ENCODE measurements at regions not wholly inside any gene's neighbourhood (a gene's known extent, or its start where the extent isn't known, plus 50 kb on each side); places are given as distances from the start of the nearest gene placed in this dataset.

GRCh38 chr15:35151381-35151780 lies 66.3 kb upstream of the NANOGP8 start (continued):
- TF ChIP-seq SFPQ (IDR thresholded peaks at IDR 0.05; ENCODE audit: low read depth, low read length) (no peak), ZNF830 (CRISPR knock-in tag; IDR thresholded peaks at IDR 0.05) (no peak), STAT5A (IDR thresholded peaks at IDR 0.05; ENCODE audit: borderline replicate concordance, low read length) (no peak), ZNF77 (CRISPR knock-in tag; IDR thresholded peaks at IDR 0.05) (no peak), ETV6 (IDR thresholded peaks at IDR 0.05; ENCODE audit: borderline replicate concordance in 1 of 2, low read depth in 2 of 2, low read length in 1 of 2) (no peak), ETV6 (CRISPR knock-in tag; IDR thresholded peaks at IDR 0.05; ENCODE audit: borderline replicate concordance) (no peak), RBM25 (IDR thresholded peaks at IDR 0.05; ENCODE audit: low read depth, low read length, severe bottlenecking) (no peak), TRIM28 (IDR thresholded peaks at IDR 0.05) (no peak), THRA (IDR thresholded peaks at IDR 0.05) (no peak), ZBTB9 (CRISPR knock-in tag; IDR thresholded peaks at IDR 0.05) (no peak), ZNF232 (CRISPR knock-in tag; IDR thresholded peaks at IDR 0.05) (no peak), DACH1 (IDR thresholded peaks at IDR 0.05; ENCODE audit: partially characterized antibody) (no peak), PURB (CRISPR knock-in tag; IDR thresholded peaks at IDR 0.05; ENCODE audit: low read depth) (no peak), GTF2F1 (IDR thresholded peaks at IDR 0.05; ENCODE audit: low read depth, low read length) (no peak), DNMT1 (IDR thresholded peaks at IDR 0.05) (no peak)
